Left lung (tissue), 4 donors: ENCODE measurements at regions not wholly inside any gene's neighbourhood (a gene's known extent, or its start where the extent isn't known, plus 50 kb on each side); places are given as distances from the start of the nearest gene placed in this dataset.

Experiments
- ATAC-seq: fragments of 200-7000 bp; cut with Tn5 transposase; one replicate; pipeline ENCODE4 v1.9.1; 2020; ENCODE audit warnings: moderate library complexity
- DNase-seq, 4 donors: peaks; one replicate each; pipeline ENCODE4 v3.0.0-alpha.2; 2013 to 2020
- H3K27ac ChIP-seq, 2 donors: fragments of 200-600 bp; sonication (generic) in 1 of 2; one replicate each; pipeline versions ENCODE4 v1.5.0 to v1.8.0; 2020 to 2021
- H3K27me3 ChIP-seq, 2 donors: fragments of 200-600 bp; sonication (generic) in 1 of 2; one replicate each; pipeline versions ENCODE4 v1.5.0 to v1.8.0; 2020 to 2021
- H3K36me3 ChIP-seq, 2 donors: fragments of 200-600 bp; sonication (generic) in 1 of 2; one replicate each; pipeline versions ENCODE4 v1.5.0 to v1.8.0; 2020 to 2021
- H3K4me1 ChIP-seq, 2 donors: fragments of 200-600 bp; one replicate each; pipeline ENCODE4 v1.8.0; 2021
- H3K4me3 ChIP-seq, 2 donors: fragments of 200-600 bp; sonication (generic) in 1 of 2; one replicate each; pipeline versions ENCODE4 v1.5.0 to v1.8.0; 2020 to 2021; ENCODE audit warnings: mild to moderate bottlenecking in 1 of 2
- H3K9me3 ChIP-seq, 2 donors: fragments of 200-600 bp; sonication (generic) in 1 of 2; one replicate each; pipeline versions ENCODE4 v1.5.0 to v1.8.0; 2020 to 2021
- intact Hi-C, 2 donors: fragments of 100-400 bp; cut with DNase I; formaldehyde crosslinking; loops; one replicate each; pipeline versions ENCODE4 v1.11.2 to v1.14.2; 2022
- TF ChIP-seq, protein P1 (sequence below), 2 donors: fragments of 200-600 bp; sonication (generic) in 1 of 2; IDR thresholded peaks; one replicate each; pipeline versions ENCODE4 v1.5.0 to v1.8.0; 2021; ENCODE audit warnings: antibody characterized with exemption in 2 of 2
- donor health status: DM: no; HTN: yes; CAD: no.
- donor health status: DM: no; HTN: no; CAD: no.

DNA sequence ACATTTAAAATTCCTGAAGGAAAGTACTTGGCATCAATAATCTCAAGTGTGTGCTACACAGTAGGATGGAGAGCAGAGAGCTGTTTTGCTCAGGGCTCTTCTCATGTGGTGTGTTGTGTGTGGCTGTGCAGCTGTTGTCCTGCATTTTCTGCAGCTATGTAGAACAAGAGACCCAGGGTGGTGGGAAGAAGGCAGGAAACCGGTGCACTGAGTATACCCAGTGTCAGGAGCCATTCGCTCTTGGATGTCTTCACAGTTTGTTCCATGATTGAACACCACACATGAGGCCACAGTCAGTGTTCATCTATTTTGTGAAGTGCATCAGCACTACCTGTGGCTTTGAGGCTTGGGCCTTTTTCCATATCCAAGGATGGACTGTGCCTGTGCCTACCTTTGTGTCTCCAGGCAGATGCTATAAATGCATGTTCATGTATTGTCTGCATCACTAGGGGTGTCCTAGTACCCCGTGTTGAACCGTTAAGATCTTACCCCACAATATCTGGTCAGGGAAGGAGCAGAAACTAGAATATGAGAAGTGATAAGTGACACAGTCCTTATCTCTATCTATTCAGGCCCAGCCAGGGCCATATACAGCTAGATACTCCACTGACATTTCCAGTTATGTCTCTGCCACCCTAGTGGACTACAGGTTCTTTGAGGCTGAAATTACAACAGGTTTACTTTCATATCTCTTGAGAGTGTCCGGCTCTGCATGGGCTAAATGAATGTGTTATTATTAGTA is 194.3 kb downstream of the NR2F2 start:
- Histone ChIP-seq H3K27ac (no peak overlapping the region), H3K27me3 (peaks cover 0 to 9% of the 10 kb centered on the region in 2 donors), H3K9me3 (peaks cover 0 to 18% of the 10 kb centered on the region in 2 donors), H3K4me1 (no peaks in the 10 kb centered on the region), H3K4me3 (no peak overlapping the region), H3K36me3 (no peaks in the 10 kb centered on the region)
- DNase-seq (no peak), ATAC-seq (no peak)
- TF ChIP-seq, protein P1, sequence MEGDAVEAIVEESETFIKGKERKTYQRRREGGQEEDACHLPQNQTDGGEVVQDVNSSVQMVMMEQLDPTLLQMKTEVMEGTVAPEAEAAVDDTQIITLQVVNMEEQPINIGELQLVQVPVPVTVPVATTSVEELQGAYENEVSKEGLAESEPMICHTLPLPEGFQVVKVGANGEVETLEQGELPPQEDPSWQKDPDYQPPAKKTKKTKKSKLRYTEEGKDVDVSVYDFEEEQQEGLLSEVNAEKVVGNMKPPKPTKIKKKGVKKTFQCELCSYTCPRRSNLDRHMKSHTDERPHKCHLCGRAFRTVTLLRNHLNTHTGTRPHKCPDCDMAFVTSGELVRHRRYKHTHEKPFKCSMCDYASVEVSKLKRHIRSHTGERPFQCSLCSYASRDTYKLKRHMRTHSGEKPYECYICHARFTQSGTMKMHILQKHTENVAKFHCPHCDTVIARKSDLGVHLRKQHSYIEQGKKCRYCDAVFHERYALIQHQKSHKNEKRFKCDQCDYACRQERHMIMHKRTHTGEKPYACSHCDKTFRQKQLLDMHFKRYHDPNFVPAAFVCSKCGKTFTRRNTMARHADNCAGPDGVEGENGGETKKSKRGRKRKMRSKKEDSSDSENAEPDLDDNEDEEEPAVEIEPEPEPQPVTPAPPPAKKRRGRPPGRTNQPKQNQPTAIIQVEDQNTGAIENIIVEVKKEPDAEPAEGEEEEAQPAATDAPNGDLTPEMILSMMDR (IDR thresholded peaks at IDR 0.05) = no peak
- intact Hi-C loops = no loop called here

DNA sequence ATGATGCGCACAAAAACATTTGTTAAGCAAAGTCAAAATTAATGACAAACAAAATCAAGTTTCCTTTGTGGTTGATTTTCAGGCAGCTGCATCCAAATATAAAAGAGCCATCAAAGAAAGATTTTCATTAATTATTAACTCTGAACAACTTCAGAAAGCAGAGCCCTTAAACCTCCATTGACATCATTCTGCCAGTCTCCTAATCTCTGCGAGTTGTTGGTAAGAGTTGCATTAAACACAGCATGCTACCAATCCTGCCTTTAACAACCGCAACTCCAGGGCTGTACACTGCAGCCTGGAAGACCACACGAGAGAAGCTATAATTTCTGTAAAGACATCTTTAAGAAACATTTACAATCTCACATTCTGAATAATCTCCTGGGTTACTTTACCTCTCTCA is 204.6 kb downstream of the NR2F2 start:
- TF ChIP-seq, protein P1 (IDR thresholded peaks at IDR 0.05) = no peak
- DNase-seq (no peak), ATAC-seq (no peak)
- Histone ChIP-seq H3K36me3 (no peaks in the 10 kb centered on the region), H3K4me1 (no peaks in the 10 kb centered on the region), H3K4me3 (no peak overlapping the region), H3K27ac (no peak overlapping the region), H3K27me3 (peaks cover 0 to 22% of the 10 kb centered on the region in 2 donors), H3K9me3 (no peaks in the 10 kb centered on the region)
- intact Hi-C loops = no loop called here

DNA sequence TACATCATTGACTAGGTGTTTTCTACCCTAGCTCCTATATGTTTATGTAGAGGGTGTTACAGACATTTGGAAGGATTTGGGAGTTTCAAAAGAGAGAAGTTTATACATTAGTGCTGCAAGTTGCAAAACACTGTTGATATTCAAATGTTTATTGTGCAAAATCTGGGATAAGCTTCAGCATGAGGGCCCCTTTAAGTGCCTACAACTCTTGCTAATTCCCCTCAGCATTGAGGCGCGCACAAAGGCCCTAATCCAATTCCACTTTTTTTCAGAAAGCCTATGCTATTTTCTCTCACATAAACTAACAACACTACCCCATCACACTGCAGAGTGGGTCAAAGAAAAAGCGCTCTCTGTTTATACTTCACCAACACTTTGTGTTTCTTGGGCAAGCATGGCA is 208.0 kb downstream of the NR2F2 start:
- H3K4me3 ChIP-seq = no peak overlapping the region
- TF ChIP-seq, protein P1 (IDR thresholded peaks at IDR 0.05) = no peak
- no peaks in the 10 kb centered on the region for H3K36me3 ChIP-seq
- ATAC-seq = no peak
- H3K9me3 ChIP-seq = no peaks in the 10 kb centered on the region
- H3K27me3 ChIP-seq = no peaks in the 10 kb centered on the region
- H3K27ac ChIP-seq = no peak overlapping the region
- H3K4me1 ChIP-seq = no peaks in the 10 kb centered on the region
- intact Hi-C loops = no loop called here
- DNase-seq = peak in 2 of 4 donors; percentile 18 to 24

DNA sequence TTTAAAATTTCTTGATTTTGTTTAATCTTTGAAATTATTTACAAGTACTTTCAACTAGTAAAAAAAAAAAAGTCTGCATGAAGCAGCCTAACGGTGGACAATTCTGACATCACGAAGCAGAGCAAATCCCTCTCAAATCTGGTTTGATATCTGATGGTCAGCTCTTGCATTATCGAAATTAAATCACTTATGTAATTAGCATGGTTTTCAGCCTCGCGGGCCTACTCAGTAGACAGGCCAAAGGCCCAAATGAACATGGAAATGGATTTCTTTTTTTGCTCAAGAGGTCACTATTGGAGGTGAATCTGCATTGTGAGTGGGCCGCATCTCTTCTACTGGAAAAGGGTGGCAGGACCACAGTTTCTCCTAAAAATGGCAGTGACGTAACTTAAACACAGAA is 209.8 kb downstream of the NR2F2 start:
- TF ChIP-seq, protein P1 (IDR thresholded peaks at IDR 0.05) = no peak
- intact Hi-C loops = no loop called here
- H3K27me3 ChIP-seq = no peaks in the 10 kb centered on the region
- DNase-seq (no peak), ATAC-seq (no peak)
- H3K4me1 ChIP-seq = no peaks in the 10 kb centered on the region
- H3K9me3 ChIP-seq = no peaks in the 10 kb centered on the region
- no peaks in the 10 kb centered on the region for H3K36me3 ChIP-seq
- no peak overlapping the region for H3K27ac ChIP-seq
- no peak overlapping the region for H3K4me3 ChIP-seq

DNA sequence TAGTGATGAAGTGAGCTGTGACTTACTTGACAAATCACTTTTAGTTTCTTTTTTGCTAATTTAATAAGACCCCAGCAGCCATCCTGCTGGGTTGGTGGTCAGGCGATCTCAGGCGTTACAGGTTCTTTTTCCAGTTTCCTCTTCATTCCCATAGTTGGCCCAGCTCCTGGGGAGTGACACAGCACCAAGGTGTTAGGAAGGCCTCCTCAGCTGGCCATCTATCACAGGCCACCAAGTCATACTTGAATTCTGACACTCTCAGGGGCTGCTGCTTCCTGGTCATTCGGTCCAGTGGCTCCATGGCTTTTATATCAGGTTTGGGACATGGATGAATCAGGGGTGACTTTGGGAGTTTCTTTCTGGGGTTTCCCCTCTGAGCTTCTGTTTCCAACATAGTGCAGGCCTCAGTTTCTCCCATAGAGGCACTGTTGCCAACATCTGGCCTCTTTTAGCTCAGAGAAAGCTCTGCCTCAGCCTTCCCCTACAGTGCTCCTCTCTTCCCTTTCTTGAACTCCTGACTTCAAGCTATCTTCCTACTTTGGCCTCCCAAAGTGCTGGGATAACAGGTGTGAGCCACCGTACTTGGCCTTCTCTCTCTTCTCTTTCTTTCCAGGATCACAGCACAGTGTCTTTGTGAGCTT is 211.8 kb downstream of the NR2F2 start:
- Histone ChIP-seq H3K4me3 (no peak overlapping the region), H3K27me3 (no peaks in the 10 kb centered on the region), H3K9me3 (no peaks in the 10 kb centered on the region), H3K27ac (no peak overlapping the region), H3K36me3 (no peaks in the 10 kb centered on the region), H3K4me1 (no peaks in the 10 kb centered on the region)
- TF ChIP-seq, protein P1 (IDR thresholded peaks at IDR 0.05) = no peak
- ATAC-seq (no peak), DNase-seq (no peak)
- intact Hi-C loops = no loop called here
